ENCODE measurements at regions not wholly inside any gene's neighbourhood (a gene's known extent, or its start where the extent isn't known, plus 50 kb on each side); places are given as distances from the start of the nearest gene placed in this dataset.

DNA sequence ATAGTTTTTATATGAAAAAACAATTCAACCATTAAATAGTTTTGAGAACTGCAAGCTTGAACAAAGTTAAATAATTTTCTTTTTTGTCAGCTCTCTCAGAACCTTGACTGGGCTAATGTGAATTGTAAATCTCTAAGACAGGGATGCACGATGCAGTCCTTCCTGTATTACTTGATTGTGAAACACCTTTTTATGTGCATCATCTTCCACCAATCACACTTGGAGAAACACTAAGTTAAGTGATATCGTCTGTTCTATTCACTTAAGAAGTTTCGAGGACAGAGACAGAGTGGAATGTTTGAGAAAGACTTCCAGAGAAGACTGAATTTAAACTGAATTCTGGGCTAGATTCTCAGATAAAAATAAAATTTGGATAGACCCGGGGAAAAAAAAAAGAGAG, 238.2 kb downstream of the MREG start:
- H2AFZ ChIP-seq (ENCODE audit: low read depth, low read length), result no peak overlapping the region
- H3K4me2 ChIP-seq (ENCODE audit: low read length), result no peak overlapping the region
- H3K9me2 ChIP-seq (ENCODE audit: insufficient read depth, low read length), result no peaks in the 10 kb centered on the region
- H3K79me2 ChIP-seq (replicated peaks; ENCODE audit: insufficient read depth, low read length), result no peaks in the 10 kb centered on the region
- TF ChIP-seq, protein P1, sequence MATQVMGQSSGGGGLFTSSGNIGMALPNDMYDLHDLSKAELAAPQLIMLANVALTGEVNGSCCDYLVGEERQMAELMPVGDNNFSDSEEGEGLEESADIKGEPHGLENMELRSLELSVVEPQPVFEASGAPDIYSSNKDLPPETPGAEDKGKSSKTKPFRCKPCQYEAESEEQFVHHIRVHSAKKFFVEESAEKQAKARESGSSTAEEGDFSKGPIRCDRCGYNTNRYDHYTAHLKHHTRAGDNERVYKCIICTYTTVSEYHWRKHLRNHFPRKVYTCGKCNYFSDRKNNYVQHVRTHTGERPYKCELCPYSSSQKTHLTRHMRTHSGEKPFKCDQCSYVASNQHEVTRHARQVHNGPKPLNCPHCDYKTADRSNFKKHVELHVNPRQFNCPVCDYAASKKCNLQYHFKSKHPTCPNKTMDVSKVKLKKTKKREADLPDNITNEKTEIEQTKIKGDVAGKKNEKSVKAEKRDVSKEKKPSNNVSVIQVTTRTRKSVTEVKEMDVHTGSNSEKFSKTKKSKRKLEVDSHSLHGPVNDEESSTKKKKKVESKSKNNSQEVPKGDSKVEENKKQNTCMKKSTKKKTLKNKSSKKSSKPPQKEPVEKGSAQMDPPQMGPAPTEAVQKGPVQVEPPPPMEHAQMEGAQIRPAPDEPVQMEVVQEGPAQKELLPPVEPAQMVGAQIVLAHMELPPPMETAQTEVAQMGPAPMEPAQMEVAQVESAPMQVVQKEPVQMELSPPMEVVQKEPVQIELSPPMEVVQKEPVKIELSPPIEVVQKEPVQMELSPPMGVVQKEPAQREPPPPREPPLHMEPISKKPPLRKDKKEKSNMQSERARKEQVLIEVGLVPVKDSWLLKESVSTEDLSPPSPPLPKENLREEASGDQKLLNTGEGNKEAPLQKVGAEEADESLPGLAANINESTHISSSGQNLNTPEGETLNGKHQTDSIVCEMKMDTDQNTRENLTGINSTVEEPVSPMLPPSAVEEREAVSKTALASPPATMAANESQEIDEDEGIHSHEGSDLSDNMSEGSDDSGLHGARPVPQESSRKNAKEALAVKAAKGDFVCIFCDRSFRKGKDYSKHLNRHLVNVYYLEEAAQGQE (IDR thresholded peaks at IDR 0.05; ENCODE audit: borderline replicate concordance), result no peak
- TF ChIP-seq SMC3 (conservative IDR thresholded peaks at IDR 0.05; ENCODE audit: poor library complexity) (no peak), MXI1 (conservative IDR thresholded peaks at IDR 0.05; ENCODE audit: poor library complexity, severe bottlenecking) (no peak)
- H3F3A ChIP-seq (ENCODE audit: insufficient read depth, low read length, poor library complexity, severe bottlenecking), result no peaks in the 10 kb centered on the region
- no peak overlapping the region for H3K27ac ChIP-seq (ENCODE audit: low read length)
- H3K9ac ChIP-seq (ENCODE audit: low read length), result no peak overlapping the region
- H3K36me3 ChIP-seq (ENCODE audit: insufficient read depth, low read length), result no peaks in the 10 kb centered on the region
- H3K4me3 ChIP-seq (ENCODE audit: low read length), result no peak overlapping the region
- no peaks in the 10 kb centered on the region for H3K9me3 ChIP-seq (ENCODE audit: low read length)
- no peaks in the 10 kb centered on the region for H3K27me3 ChIP-seq (ENCODE audit: insufficient read depth, low read depth, low read length)
- H4K20me1 ChIP-seq (ENCODE audit: insufficient read depth), result no peaks in the 10 kb centered on the region

DNA sequence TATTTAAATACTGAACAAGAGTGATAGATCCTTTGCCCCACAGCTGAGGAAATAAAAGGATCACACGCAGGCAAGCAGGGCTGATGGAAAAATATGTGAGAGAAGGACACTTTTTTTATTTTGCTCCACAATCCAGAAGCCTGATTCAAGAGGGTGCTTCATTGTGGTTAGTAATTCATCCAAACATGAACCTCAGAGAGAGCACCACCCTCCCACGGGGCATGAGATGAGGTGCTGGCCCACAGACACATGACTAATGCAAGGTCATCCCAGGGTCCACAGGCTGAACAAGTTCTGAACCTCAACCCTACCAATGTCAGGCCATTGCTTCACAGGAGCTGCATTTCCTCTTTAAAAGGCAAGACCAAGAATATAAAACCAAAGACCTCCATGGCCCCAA, 239.6 kb downstream of the MREG start:
- peaks cover under 1% of the 10 kb centered on the region for H3K9me3 ChIP-seq (ENCODE audit: low read length)
- no peaks in the 10 kb centered on the region for H3K9me2 ChIP-seq (ENCODE audit: insufficient read depth, low read length)
- H3K4me3 ChIP-seq (ENCODE audit: low read length), result no peak overlapping the region
- no peaks in the 10 kb centered on the region for H3F3A ChIP-seq (ENCODE audit: insufficient read depth, low read length, poor library complexity, severe bottlenecking)
- H4K20me1 ChIP-seq (ENCODE audit: insufficient read depth), result no peaks in the 10 kb centered on the region
- H2AFZ ChIP-seq (ENCODE audit: low read depth, low read length), result no peak overlapping the region
- no peaks in the 10 kb centered on the region for H3K36me3 ChIP-seq (ENCODE audit: insufficient read depth, low read length)
- H3K27me3 ChIP-seq (ENCODE audit: insufficient read depth, low read depth, low read length), result no peaks in the 10 kb centered on the region
- TF ChIP-seq EZH2 (IDR thresholded peaks at IDR 0.05; ENCODE audit: borderline replicate concordance, insufficient read depth, low read length, poor library complexity, severe bottlenecking) (no peak), SMC3 (conservative IDR thresholded peaks at IDR 0.05; ENCODE audit: poor library complexity) (no peak), EP300 (conservative IDR thresholded peaks at IDR 0.05; ENCODE audit: poor library complexity, severe bottlenecking) (no peak), MXI1 (conservative IDR thresholded peaks at IDR 0.05; ENCODE audit: poor library complexity, severe bottlenecking) (no peak), TAF1 (IDR thresholded peaks at IDR 0.05; ENCODE audit: low read depth) (no peak), RAD21 (conservative IDR thresholded peaks at IDR 0.05) (no peak), POLR2AphosphoS5 (IDR thresholded peaks at IDR 0.05) (no peak)
- TF ChIP-seq, protein P1 (IDR thresholded peaks at IDR 0.05; ENCODE audit: borderline replicate concordance), result no peak
- TF ChIP-seq, protein P2, sequence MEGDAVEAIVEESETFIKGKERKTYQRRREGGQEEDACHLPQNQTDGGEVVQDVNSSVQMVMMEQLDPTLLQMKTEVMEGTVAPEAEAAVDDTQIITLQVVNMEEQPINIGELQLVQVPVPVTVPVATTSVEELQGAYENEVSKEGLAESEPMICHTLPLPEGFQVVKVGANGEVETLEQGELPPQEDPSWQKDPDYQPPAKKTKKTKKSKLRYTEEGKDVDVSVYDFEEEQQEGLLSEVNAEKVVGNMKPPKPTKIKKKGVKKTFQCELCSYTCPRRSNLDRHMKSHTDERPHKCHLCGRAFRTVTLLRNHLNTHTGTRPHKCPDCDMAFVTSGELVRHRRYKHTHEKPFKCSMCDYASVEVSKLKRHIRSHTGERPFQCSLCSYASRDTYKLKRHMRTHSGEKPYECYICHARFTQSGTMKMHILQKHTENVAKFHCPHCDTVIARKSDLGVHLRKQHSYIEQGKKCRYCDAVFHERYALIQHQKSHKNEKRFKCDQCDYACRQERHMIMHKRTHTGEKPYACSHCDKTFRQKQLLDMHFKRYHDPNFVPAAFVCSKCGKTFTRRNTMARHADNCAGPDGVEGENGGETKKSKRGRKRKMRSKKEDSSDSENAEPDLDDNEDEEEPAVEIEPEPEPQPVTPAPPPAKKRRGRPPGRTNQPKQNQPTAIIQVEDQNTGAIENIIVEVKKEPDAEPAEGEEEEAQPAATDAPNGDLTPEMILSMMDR (IDR thresholded peaks at IDR 0.05; ENCODE audit: poor library complexity, severe bottlenecking), result no peak
- no peak overlapping the region for H3K4me2 ChIP-seq (ENCODE audit: low read length)
- H3K27ac ChIP-seq (ENCODE audit: low read length), result no peak overlapping the region
- no peak overlapping the region for H3K9ac ChIP-seq (ENCODE audit: low read length)
- no peaks in the 10 kb centered on the region for H3K79me2 ChIP-seq (replicated peaks; ENCODE audit: insufficient read depth, low read length)

Measured in neural cell (in vitro differentiated cells).